Stimulated activated CD4-positive, alpha-beta T cell treated with anti-CD3 and anti-CD28 coated beads, Interleukin-12 subunit alpha, Interleukin-12 subunit beta, amount 100 ng/mL, for 24 hours (primary cell): ENCODE measurements at regions not wholly inside any gene's neighbourhood (a gene's known extent, or its start where the extent isn't known, plus 50 kb on each side); places are given as distances from the start of the nearest gene placed in this dataset.

ENCODE experiments used
- DNase-seq, 2 experiments: peaks; one replicate each; pipeline ENCODE4 v3.0.0-alpha.2; 2020; ENCODE audit warnings: low read depth in 2 of 2

- DNase-seq: no peak
Observed at GRCh38 chr3:159898147-159898546, 90.5 kb upstream of the IL12A start.

GRCh38 chr3:159899166-159899565 lies 89.5 kb upstream of the IL12A start:
- no peak for DNase-seq

DNA sequence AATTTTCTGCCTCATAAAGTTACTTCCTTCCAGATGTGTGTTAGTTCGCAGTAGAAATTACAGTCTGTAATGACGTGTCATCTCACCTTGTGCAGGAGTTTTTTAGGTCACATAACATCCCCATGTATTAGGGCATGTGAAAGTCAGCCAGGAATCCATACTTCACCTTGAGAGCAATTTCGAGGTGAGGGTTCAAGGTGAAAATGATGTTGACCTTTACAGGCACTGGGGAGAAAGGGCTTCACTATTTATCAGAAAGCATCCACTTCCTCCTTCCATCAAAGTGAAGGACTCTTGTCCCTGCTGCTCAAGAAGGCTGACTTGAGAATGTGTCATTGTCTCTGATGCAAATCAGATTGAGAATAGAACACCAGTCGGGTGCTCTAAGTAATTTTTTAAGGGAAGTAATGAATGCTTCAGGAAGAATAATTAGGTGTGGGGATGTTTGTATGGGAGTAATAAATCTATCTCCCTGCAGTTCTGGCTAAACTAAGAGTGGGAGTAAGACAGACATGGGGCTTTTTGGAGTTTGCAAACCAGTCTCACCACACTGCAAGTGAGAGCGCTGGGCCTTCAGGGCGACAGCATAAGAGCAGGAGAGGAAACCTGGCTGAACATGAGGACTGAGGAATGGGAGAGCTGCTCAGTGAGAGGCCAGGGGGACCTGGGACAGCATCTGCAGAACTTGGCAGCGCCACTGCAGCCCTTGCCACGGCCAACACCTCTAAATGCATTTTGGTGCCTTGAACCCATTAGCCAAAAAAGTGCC lies 85.9 kb upstream of the IL12A start:
- DNase-seq: no peak

DNA sequence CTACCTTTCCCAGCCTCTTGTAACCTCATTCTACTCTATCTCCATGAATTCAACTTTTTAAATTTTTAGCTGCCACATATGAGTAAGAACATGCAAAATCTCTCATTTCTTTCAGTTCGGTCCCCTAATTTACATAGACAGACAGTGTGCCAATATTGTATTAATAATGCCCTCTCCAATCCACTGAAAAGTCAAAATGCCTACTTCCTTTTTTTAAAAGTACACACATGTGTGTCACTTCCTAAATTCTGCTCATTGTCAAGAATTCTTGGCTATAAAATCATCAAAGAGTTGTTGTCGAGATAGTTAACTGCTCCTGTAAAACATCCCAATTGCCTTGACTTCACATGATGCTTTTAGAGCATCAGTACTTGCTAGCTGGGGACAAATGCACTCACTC lies 84.2 kb upstream of the IL12A start:
- no peak for DNase-seq

DNA sequence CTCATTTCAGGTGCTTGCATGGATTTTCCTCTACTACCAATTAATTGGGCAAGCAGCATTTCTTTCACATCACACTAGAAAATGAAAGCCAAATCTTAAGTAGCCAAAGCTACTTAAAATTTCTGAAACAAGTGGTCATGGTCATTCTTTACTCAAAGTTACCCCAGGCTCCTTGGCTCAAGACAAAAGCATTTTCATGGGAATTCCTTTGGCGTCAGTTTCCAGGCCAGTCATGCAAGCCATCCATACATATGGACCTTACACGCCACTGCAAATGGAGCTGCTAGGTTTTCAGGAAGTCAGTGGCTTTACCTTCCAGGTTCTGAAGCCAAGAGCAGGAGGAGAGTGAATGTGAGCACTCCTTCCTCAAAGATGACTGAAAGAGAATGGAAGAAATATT lies 83.7 kb upstream of the IL12A start:
- no peak for DNase-seq

GRCh38 chr3:159907828-159908227 lies 80.8 kb upstream of the IL12A start:
- no peak for DNase-seq

- no peak for DNase-seq
Observed at GRCh38 chr3:159910991-159911663, 77.5 kb upstream of the IL12A start.

DNA sequence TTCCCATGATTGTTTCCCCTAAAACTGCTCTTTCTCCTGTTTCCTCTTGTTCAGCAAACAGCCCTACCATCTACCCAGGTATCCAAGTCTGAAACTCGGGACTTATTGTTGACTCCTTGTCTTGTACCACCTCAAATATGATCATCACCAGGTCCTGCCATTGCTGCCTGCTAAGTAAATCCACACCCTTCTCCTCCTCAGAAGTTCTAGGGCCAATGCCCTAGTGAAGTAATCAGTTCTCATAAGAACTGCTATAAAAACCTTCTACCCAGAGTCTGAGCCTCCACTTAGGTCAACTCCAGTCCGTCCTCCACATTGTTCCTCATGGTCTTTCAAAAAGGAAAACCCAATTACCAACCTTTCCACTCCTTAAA lies 77.0 kb upstream of the IL12A start:
- no peak for DNase-seq

- DNase-seq: no peak
Observed at GRCh38 chr3:159913712-159914414, 74.8 kb upstream of the IL12A start.

- no peak for DNase-seq
Observed at GRCh38 chr3:159914426-159914825, 74.2 kb upstream of the IL12A start.

DNA sequence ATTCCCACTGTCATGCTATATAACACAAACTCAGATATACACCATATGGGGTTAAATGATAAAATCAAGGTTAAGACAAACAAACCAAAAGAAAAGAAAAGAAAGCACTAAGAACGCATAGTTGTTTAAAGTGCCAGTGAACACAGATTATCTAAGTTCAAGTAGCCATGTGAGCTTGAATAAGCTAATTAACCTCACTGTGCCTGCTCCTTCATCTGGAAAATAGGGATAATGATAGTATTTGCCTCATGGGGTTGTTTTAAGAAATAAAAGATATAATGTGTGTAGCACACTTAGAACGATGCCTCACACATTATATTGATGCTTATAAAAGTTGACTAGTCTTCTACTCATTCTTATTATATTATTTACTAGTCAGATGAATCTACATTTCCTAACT lies 72.6 kb upstream of the IL12A start:
- no peak for DNase-seq

- no peak for DNase-seq
Observed at GRCh38 chr3:159917141-159917540, 71.5 kb upstream of the IL12A start.

GRCh38 chr3:159919873-159920272 lies 68.8 kb upstream of the IL12A start:
- no peak for DNase-seq

GRCh38 chr3:159922193-159922840 lies 66.3 kb upstream of the IL12A start:
- DNase-seq: no peak

DNA sequence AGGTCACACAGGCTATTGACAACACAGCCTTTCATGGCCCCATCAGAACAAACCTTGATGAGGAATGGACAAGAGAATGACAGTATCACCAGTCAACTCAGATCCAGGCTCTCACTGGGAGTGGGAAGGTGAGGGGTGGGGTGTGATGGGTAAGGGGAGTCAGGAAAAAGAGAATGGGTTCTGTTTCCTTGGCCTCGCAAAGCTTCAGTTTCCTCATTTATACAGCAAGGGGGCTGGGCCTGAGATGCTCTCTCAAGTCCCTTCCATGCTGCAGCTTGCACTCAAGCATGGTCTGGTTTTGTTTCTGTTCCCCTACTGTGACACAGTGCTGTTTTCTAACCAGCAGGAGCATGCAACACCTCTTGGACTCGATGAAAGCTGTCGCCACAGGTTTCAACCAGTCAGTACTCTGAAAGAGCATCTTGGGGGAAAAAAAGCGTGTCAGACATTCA lies 65.7 kb upstream of the IL12A start:
- DNase-seq: no peak

DNA sequence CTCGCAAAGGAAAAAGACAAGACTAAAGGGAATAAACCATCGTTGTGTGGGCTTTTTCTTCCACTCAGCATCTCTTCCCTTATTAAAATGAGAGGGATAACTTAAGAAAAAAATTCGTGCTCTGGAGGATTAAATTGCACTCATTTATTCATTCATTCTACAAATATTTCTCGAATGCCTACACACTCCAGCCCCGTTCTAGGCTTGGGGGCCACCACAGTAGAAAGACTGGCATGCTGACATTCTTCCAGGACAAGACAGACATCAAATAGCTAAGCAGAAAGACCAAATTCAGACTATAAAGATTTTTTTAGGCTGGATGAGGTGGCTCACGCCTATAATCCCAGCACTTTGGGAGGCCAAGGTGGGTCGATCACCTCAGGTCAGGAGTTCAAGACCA lies 65.3 kb upstream of the IL12A start:
- no peak for DNase-seq

DNA sequence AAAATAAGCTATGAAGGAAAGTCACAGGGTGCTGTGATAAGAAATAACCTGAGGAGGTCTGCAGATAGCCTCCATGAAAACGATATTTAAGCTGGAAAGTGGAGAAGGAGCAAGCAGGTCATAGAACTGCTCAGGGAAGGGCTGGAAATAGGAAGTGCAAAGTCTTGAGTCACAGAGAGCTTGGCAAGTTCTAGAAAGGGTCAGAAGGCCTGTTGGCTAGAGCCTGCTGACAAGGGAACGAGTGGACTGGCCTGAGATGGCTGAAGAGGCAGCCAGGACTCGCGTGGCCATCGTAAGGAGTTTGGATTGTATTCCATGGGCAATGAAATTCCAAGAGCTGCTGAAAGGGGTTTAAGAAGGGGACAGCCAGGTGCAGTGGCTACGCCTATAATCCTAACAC lies 64.7 kb upstream of the IL12A start:
- DNase-seq: no peak

DNA sequence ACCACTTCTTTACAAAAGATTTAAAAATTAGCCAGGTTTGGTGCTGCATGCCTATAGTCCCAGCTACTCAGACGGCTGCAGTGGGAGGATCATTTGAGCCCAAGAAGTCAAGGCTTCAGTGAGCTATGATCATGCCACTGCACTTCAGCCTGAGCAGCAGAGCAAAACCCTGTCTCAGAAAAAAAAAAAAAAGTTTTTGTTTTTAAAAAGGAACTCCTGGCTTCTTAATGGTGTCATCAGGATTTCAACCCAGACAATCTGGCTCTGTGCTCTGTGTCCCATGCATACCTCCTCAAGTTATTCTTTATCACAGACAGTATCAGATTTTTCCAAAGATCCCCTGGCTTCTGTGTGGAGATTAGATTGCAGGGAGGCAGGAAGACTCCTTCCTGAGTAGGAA lies 64.2 kb upstream of the IL12A start:
- DNase-seq: no peak

DNA sequence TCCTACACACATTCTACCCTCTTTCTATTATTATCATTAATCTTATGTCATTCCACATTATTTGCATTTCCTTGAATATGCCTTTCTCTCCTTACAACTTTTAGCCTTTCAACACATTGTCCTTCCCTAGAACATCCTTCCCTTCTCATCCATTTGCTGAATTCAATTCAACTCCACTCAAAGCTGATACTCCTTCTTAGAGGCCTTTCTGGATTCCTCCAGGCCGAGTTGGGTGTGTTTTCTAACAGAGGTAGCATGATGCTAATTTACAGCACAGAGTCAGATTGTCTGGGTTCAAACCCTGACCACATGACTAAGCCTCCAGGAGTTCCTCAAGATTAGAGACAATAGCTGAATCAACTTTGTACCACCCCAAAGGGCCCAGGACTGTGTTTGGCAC lies 63.4 kb upstream of the IL12A start:
- no peak for DNase-seq

GRCh38 chr3:159926573-159926972 lies 62.1 kb upstream of the IL12A start:
- no peak for DNase-seq

DNA sequence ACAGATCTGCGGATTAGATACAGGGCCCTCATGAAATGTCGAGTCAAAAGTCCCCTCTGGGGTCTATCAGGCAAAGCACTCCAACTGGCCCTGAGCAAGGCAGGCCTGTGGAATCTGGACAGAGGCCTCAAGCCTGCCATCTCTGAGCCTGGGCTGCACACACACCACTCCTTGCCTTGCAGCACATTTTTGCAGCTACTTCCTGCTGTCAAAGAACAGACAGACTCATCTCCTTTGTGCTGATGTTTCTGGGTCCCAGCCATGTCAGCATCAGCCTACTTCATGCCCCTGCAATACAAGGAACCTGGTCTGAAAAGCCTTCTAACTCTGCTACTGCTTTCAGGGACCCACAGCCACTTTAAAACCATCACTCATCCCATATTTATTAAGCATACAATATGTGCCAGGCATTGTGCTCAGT lies 60.6 kb upstream of the IL12A start:
- no peak for DNase-seq

- DNase-seq: no peak
Observed at GRCh38 chr3:159928666-159929065, 60.0 kb upstream of the IL12A start.
